ENCODE measurements at regions not wholly inside any gene's neighbourhood (a gene's known extent, or its start where the extent isn't known, plus 50 kb on each side); places are given as distances from the start of the nearest gene placed in this dataset.

DNA sequence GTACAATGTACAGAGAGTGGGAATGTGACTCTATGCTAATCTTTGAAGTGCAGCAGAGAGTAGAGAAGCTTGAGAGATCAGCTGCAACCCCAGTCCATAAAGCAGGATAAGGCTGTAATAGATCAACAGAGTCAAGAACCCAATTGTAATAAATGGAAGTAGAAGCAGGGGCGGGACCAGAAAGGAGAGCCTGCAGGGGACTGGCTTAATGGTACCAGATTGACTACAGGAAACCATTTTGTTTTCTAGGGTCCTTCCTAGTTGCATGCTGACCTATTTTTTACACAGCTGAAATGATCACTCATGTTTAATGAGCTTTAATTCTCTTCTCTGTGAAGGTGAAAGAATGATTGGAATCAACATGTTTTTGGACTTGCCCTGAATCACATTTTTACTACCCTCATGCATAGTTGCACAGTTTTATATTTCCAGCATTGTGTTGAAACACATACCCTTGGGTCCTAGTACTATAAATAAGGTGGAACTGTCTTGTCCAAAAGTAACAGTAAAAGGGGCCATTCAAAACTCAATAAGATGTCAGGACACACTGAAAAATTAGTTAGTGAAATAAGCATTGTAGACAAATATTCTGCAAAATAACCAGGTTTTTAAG lies 69.8 kb downstream of the GPR88 start:
- intact Hi-C loops (cut with DNase I), result loop anchor here (2.0 kb wide), 1 partner anchor 261 kb away; no protein-coding TSS in a partner anchor
- no peaks in the 10 kb centered on the region for H3K36me3 ChIP-seq
- no peak for DNase-seq
- no peaks in the 10 kb centered on the region for H3K27me3 ChIP-seq
- no peaks in the 10 kb centered on the region for H3K9me3 ChIP-seq
- H3K4me1 ChIP-seq, result no peaks in the 10 kb centered on the region
- H3K9ac ChIP-seq (ENCODE audit: low read depth in 2 of 2, low read length in 2 of 2), result no peak overlapping the region
- H3K4me3 ChIP-seq, result no peak overlapping the region
- no peak overlapping the region for H3K27ac ChIP-seq
- no peak for TF ChIP-seq CTCF (IDR thresholded peaks at IDR 0.05)

GRCh38 chr1:100609849-100610248 lies 71.9 kb downstream of the GPR88 start:
- Histone ChIP-seq H3K36me3 (no peaks in the 10 kb centered on the region), H3K27ac (no peak overlapping the region), H3K9ac (ENCODE audit: low read depth in 2 of 2, low read length in 2 of 2) (no peak overlapping the region), H3K27me3 (no peaks in the 10 kb centered on the region), H3K4me1 (no peaks in the 10 kb centered on the region), H3K4me3 (no peak overlapping the region), H3K9me3 (no peaks in the 10 kb centered on the region)
- intact Hi-C loops (cut with DNase I), result no loop called here
- TF ChIP-seq CTCF (IDR thresholded peaks at IDR 0.05), result no peak
- no peak for DNase-seq

DNA sequence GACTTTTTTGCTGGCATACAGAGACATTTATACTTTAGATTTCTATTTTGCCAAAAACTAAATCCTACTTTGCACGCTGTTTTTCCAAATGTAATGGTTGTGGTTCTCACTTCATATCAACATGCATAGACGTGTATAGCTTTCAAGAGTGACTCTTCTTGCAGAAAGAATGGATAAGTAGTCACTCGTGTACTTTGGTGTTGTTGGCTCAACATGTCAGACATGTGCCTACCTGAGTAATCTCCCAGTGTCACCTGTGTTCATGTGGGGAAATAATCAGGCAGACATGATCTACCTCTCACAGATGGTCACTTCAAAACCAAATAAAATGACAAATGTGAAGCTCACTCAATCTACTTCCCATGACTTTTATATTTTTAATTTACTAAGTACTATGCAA lies 73.1 kb downstream of the GPR88 start:
- no peaks in the 10 kb centered on the region for H3K9me3 ChIP-seq
- no peaks in the 10 kb centered on the region for H3K4me1 ChIP-seq
- intact Hi-C loops (cut with DNase I), result no loop called here
- H3K4me3 ChIP-seq, result no peak overlapping the region
- no peak overlapping the region for H3K27ac ChIP-seq
- H3K9ac ChIP-seq (ENCODE audit: low read depth in 2 of 2, low read length in 2 of 2), result no peak overlapping the region
- TF ChIP-seq CTCF (IDR thresholded peaks at IDR 0.05), result no peak
- H3K27me3 ChIP-seq, result no peaks in the 10 kb centered on the region
- DNase-seq, result no peak
- no peaks in the 10 kb centered on the region for H3K36me3 ChIP-seq

DNA sequence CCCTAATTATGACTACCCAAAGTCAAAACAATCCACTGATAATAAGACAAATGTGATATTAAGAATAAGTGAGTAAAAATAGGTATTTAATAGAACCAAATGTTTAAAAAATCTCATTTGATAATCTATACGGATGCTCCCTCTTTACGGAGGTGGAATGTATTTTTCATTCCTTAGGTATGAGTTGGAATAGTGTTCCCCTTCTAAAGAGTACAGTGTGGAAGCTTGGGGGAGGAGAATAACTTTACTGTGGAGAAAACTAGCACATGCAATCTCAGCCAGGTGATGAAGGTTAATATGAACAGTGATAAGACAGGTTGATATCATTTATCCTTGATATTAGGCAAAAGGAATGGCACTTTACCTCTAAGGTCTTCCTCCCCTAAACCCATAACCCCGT lies 74.6 kb downstream of the GPR88 start:
- Histone ChIP-seq H3K27me3 (no peaks in the 10 kb centered on the region), H3K27ac (no peak overlapping the region), H3K9me3 (no peaks in the 10 kb centered on the region), H3K4me3 (no peak overlapping the region), H3K9ac (ENCODE audit: low read depth in 2 of 2, low read length in 2 of 2) (no peak overlapping the region), H3K36me3 (no peaks in the 10 kb centered on the region), H3K4me1 (no peaks in the 10 kb centered on the region)
- no peak for DNase-seq
- intact Hi-C loops (cut with DNase I), result no loop called here
- no peak for TF ChIP-seq CTCF (IDR thresholded peaks at IDR 0.05)

GRCh38 chr1:100613817-100614559 lies 76.0 kb downstream of the GPR88 start:
- DNase-seq, result no peak
- no peak for TF ChIP-seq CTCF (IDR thresholded peaks at IDR 0.05)
- no peak overlapping the region for H3K4me3 ChIP-seq
- no peak overlapping the region for H3K9ac ChIP-seq (ENCODE audit: low read depth in 2 of 2, low read length in 2 of 2)
- no peaks in the 10 kb centered on the region for H3K36me3 ChIP-seq
- intact Hi-C loops (cut with DNase I), result no loop called here
- no peak overlapping the region for H3K27ac ChIP-seq
- H3K27me3 ChIP-seq, result no peaks in the 10 kb centered on the region
- H3K4me1 ChIP-seq, result no peaks in the 10 kb centered on the region
- no peaks in the 10 kb centered on the region for H3K9me3 ChIP-seq

Measured in colonic mucosa (tissue), 4 donors.